ENCODE measurements at regions not wholly inside any gene's neighbourhood (a gene's known extent, or its start where the extent isn't known, plus 50 kb on each side); places are given as distances from the start of the nearest gene placed in this dataset.

DNA sequence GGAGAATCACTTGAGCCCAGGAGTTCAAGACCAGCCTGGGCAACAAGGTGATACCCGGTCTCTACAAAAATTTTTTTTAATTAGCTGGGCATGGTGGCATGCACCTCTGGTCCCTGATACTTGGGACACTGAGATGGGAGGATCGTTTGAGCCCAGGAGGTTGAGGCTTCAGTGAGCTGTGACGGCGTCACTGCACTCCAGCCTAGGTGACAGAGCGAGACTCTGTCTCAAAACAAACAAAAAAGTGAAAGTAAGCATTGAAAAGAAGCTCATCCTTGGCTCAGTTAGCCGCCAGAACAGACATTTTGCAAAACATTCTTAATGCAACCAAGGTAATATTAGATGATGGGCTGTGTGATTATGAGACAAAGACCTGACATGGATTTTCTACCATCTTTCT is 223.3 kb upstream of the VCX3A start:
- TF ChIP-seq, protein P1, sequence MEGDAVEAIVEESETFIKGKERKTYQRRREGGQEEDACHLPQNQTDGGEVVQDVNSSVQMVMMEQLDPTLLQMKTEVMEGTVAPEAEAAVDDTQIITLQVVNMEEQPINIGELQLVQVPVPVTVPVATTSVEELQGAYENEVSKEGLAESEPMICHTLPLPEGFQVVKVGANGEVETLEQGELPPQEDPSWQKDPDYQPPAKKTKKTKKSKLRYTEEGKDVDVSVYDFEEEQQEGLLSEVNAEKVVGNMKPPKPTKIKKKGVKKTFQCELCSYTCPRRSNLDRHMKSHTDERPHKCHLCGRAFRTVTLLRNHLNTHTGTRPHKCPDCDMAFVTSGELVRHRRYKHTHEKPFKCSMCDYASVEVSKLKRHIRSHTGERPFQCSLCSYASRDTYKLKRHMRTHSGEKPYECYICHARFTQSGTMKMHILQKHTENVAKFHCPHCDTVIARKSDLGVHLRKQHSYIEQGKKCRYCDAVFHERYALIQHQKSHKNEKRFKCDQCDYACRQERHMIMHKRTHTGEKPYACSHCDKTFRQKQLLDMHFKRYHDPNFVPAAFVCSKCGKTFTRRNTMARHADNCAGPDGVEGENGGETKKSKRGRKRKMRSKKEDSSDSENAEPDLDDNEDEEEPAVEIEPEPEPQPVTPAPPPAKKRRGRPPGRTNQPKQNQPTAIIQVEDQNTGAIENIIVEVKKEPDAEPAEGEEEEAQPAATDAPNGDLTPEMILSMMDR (IDR thresholded peaks at IDR 0.05; ENCODE audit: insufficient read depth, low read length), result no peak
- no peak for TF ChIP-seq SPI1 (IDR thresholded peaks at IDR 0.05; ENCODE audit: borderline replicate concordance, low read depth)
- TF ChIP-seq, protein P2, sequence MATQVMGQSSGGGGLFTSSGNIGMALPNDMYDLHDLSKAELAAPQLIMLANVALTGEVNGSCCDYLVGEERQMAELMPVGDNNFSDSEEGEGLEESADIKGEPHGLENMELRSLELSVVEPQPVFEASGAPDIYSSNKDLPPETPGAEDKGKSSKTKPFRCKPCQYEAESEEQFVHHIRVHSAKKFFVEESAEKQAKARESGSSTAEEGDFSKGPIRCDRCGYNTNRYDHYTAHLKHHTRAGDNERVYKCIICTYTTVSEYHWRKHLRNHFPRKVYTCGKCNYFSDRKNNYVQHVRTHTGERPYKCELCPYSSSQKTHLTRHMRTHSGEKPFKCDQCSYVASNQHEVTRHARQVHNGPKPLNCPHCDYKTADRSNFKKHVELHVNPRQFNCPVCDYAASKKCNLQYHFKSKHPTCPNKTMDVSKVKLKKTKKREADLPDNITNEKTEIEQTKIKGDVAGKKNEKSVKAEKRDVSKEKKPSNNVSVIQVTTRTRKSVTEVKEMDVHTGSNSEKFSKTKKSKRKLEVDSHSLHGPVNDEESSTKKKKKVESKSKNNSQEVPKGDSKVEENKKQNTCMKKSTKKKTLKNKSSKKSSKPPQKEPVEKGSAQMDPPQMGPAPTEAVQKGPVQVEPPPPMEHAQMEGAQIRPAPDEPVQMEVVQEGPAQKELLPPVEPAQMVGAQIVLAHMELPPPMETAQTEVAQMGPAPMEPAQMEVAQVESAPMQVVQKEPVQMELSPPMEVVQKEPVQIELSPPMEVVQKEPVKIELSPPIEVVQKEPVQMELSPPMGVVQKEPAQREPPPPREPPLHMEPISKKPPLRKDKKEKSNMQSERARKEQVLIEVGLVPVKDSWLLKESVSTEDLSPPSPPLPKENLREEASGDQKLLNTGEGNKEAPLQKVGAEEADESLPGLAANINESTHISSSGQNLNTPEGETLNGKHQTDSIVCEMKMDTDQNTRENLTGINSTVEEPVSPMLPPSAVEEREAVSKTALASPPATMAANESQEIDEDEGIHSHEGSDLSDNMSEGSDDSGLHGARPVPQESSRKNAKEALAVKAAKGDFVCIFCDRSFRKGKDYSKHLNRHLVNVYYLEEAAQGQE (IDR thresholded peaks at IDR 0.05; ENCODE audit: insufficient replicate concordance, low read depth), result no peak
